HepG2 (cell line): ENCODE measurements at regions not wholly inside any gene's neighbourhood (a gene's known extent, or its start where the extent isn't known, plus 50 kb on each side); places are given as distances from the start of the nearest gene placed in this dataset.

Source experiments
- ATAC-seq: fragments of 200-7000 bp; cut with Tn5 transposase; 3 replicates; pipeline ENCODE4 v1.9.1; 2020; ENCODE audit warnings: mild to moderate bottlenecking, moderate library complexity
- BruUV-seq: library from RNA; stranded (reverse); fragments of 400-500 nt; replicated peaks from 2 replicates; lab custom pipeline; 2021; lab: Mats Ljungman, UMichigan
- CTCF ChIA-PET: fragments of 300-600 bp; formaldehyde crosslinking; extraction: SDS; loops from one replicate; lab custom pipeline; 2021; ENCODE audit warnings: low total read pairs, inconsistent platforms, low intra/inter-chr PET ratio; lab: Yijun Ruan, JAX
- POLR2A ChIA-PET: fragments of 350-600 bp; sonication (Branson Sonifier 250); formaldehyde crosslinking; loops from one replicate; lab custom pipeline; 2020; ENCODE audit warnings: antibody characterized with exemption, inconsistent platforms; lab: Yijun Ruan, JAX
- DNase-seq: peaks from one replicate; pipeline ENCODE4 v3.0.0-alpha.2; 2015; ENCODE audit warnings: low spot score
- FAIRE-seq: peaks from 3 replicates; lab custom pipeline; 2011; peaks lifted over from hg19 to GRCh38; lab: Jason Lieb, UNC
- H2AFZ ChIP-seq: one replicate; pipeline ENCODE4 v1.6.1; 2011; ENCODE audit warnings: low read length, inconsistent platforms
- H3K27ac ChIP-seq: fragments of 300-600 bp; 3 replicates; pipeline ENCODE4 v1.8.0; 2011; ENCODE audit warnings: mixed run types, mild to moderate bottlenecking, mixed read lengths, low read length, inconsistent platforms; ENCODE audit not compliant: insufficient read depth; ENCODE audit errors: extremely low read length
- H3K27me3 ChIP-seq, 2 experiments: fragments of 200-600 bp in 1 of 2; 2 replicates in 1 of 2; 3 replicates in 1 of 2; pipeline versions ENCODE4 v1.6.0 to v1.8.0; 2011; ENCODE audit warnings: low read length in 2 of 2, mild to moderate bottlenecking in 2 of 2, moderate library complexity in 2 of 2, inconsistent platforms in 1 of 2; ENCODE audit not compliant: insufficient read depth in 2 of 2, control insufficient read depth in 1 of 2
- H3K36me3 ChIP-seq, 2 experiments: fragments of 200-600 bp in 1 of 2; replicated peaks in 1 of 2; 2 replicates in 1 of 2; 3 replicates in 1 of 2; pipeline versions ENCODE4 v1.5.1 to v1.8.0; 2011; ENCODE audit warnings: low read length in 2 of 2, inconsistent platforms in 1 of 2; ENCODE audit not compliant: insufficient read depth in 2 of 2, control insufficient read depth in 1 of 2
- H3K4me1 ChIP-seq: 2 replicates; pipeline ENCODE4 v1.5.1; 2012; ENCODE audit warnings: low read length, inconsistent platforms; ENCODE audit not compliant: insufficient read depth
- H3K4me2 ChIP-seq: 2 replicates; pipeline ENCODE4 v1.6.0; 2011; ENCODE audit warnings: low read depth, low read length, inconsistent platforms
- H3K4me3 ChIP-seq, 3 experiments: fragments of 200-600 bp in 1 of 3; sonication (generic), shearing (Covaris generic) in 1 of 3; replicated peaks in 1 of 3; 2 replicates each; pipeline ENCODE4 v1.5.1; 2011 to 2016; ENCODE audit warnings: low read length in 3 of 3, inconsistent platforms in 2 of 3, low read depth in 2 of 3, mild to moderate bottlenecking in 2 of 3, control low read depth in 1 of 3, mixed read lengths in 1 of 3; ENCODE audit not compliant: insufficient read depth in 1 of 3
- H3K79me2 ChIP-seq: one replicate; pipeline ENCODE4 v1.6.1; 2011; ENCODE audit warnings: low read length, inconsistent platforms; ENCODE audit not compliant: insufficient read depth
- H3K9ac ChIP-seq: 2 replicates; pipeline ENCODE4 v1.6.0; 2011; ENCODE audit warnings: mild to moderate bottlenecking, low read depth, low read length, inconsistent platforms; ENCODE audit not compliant: insufficient read depth
- H3K9me3 ChIP-seq: 2 replicates; pipeline ENCODE4 v1.5.1; 2012; ENCODE audit warnings: mild to moderate bottlenecking, low read length
- H4K20me1 ChIP-seq: 2 replicates; pipeline ENCODE4 v1.6.0; 2011; ENCODE audit warnings: inconsistent platforms, mild to moderate bottlenecking, low read length, moderate library complexity; ENCODE audit not compliant: insufficient read depth
- AGO1 ChIP-seq: fragments of 200-400 bp; formaldehyde crosslinking; IDR thresholded peaks from 2 replicates; pipeline ENCODE4 v1.6.1; 2017; ENCODE audit warnings: mild to moderate bottlenecking, low read depth, low read length, moderate library complexity; ENCODE audit not compliant: poor library complexity, severe bottlenecking
- ARID2 ChIP-seq: sonication (generic); formaldehyde crosslinking; IDR thresholded peaks from 2 replicates; pipeline ENCODE4 v1.8.1; 2022; ENCODE audit warnings: mild to moderate bottlenecking, missing genetic modification reagents, borderline replicate concordance
- WGBS: methylation state at CpG from one replicate; pipeline ENCODE4 v1.1.6; 2017; ENCODE audit warnings: low lambda C conversion rate; 5-methylcytosine and 5-hydroxymethylcytosine counted together
- in situ Hi-C: cut with HindIII; loops from 2 replicates; pipeline ENCODE4 v1.10.0; 2017; ENCODE audit warnings: low pct_unique_long_range_greater_than_20kb; ENCODE audit not compliant: extremely low pct_ligation_motif_present
- intact Hi-C: fragments of 100-400 bp; cut with micrococcal nuclease; formaldehyde crosslinking; loops from one replicate; pipeline ENCODE4 v1.10.0; 2022; ENCODE audit not compliant: unreplicated experiment
- TF ChIP-seq, protein P1 (sequence below): sonication (generic); formaldehyde crosslinking; IDR thresholded peaks from 2 replicates; pipeline ENCODE4 v1.5.0; 2020; ENCODE audit warnings: mild to moderate bottlenecking, missing genetic modification reagents, borderline replicate concordance
- TF ChIP-seq, protein P2 (sequence below): IDR thresholded peaks from 2 replicates; pipeline ENCODE4 v1.6.1; 2016; ENCODE audit warnings: mild to moderate bottlenecking
- TF ChIP-seq, protein P3 (sequence below): sonication (generic); formaldehyde crosslinking; IDR thresholded peaks from 2 replicates; pipeline ENCODE4 v1.4.0; 2020; ENCODE audit warnings: low read depth, mild to moderate bottlenecking, missing genetic modification reagents
- TF ChIP-seq, protein P4 (sequence below): IDR thresholded peaks from 2 replicates; pipeline ENCODE4 v1.4.0; 2020; ENCODE audit warnings: mild to moderate bottlenecking, missing genetic modification reagents
- TF ChIP-seq, protein P5 (sequence below): IDR thresholded peaks from 2 replicates; pipeline ENCODE4 v1.6.1; 2016

DNA sequence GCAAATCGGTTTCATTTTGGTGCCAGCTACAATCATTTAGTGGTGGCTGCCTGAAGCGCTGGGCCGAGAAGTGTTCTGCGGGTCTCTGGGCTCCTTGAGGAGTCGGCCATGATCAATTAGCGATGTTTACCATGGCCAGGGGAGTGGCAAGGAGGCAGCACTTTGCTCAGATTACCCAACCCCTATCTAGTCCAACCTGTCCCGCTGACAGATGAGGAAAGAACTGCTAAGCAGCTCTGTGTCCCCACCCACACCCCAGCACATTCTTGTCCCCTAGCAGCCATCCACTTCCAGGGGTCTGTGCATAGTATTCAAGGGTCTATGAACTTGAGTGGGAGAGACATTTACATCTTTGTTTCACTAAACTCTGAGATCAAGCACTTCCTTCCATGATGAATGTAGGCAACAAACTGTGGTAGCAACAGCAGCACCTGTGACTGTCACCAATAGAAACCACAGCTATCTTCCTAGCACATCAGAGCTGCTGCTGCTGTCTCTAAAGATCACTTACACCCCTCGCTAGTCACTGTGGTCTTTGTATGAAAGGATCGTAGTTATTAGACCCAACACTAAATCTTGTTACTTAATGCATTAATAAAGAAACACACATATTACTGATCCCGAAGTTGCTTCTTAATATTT is 331.6 kb downstream of the BCOR start:
- H3K36me3 ChIP-seq = no peaks in the 10 kb centered on the region
- H3K4me3 ChIP-seq = no peak overlapping the region
- FAIRE-seq = no peak
- H3K4me2 ChIP-seq = no peak overlapping the region
- H3K9ac ChIP-seq = no peak overlapping the region
- no peaks in the 10 kb centered on the region for H3K9me3 ChIP-seq
- no peaks in the 10 kb centered on the region for H4K20me1 ChIP-seq
- ChIA-PET CTCF (no interaction called here), POLR2A (no interaction called here)
- 60% methylated on average over 6 of the region's 10 CpGs for WGBS
- in situ Hi-C loops (no loop called here), intact Hi-C loops (no loop called here)
- no peak overlapping the region for H3K27ac ChIP-seq
- ATAC-seq = no peak
- no TSS peak for BruUV-seq
- no peaks in the 10 kb centered on the region for H3K4me1 ChIP-seq
- no peak for DNase-seq
- H3K79me2 ChIP-seq = no peaks in the 10 kb centered on the region
- H2AFZ ChIP-seq = no peak overlapping the region
- peaks cover 0 to 8% of the 10 kb centered on the region in 2 experiments; a peak in 3 of 5 replicates for H3K27me3 ChIP-seq
- TF ChIP-seq, protein P1, sequence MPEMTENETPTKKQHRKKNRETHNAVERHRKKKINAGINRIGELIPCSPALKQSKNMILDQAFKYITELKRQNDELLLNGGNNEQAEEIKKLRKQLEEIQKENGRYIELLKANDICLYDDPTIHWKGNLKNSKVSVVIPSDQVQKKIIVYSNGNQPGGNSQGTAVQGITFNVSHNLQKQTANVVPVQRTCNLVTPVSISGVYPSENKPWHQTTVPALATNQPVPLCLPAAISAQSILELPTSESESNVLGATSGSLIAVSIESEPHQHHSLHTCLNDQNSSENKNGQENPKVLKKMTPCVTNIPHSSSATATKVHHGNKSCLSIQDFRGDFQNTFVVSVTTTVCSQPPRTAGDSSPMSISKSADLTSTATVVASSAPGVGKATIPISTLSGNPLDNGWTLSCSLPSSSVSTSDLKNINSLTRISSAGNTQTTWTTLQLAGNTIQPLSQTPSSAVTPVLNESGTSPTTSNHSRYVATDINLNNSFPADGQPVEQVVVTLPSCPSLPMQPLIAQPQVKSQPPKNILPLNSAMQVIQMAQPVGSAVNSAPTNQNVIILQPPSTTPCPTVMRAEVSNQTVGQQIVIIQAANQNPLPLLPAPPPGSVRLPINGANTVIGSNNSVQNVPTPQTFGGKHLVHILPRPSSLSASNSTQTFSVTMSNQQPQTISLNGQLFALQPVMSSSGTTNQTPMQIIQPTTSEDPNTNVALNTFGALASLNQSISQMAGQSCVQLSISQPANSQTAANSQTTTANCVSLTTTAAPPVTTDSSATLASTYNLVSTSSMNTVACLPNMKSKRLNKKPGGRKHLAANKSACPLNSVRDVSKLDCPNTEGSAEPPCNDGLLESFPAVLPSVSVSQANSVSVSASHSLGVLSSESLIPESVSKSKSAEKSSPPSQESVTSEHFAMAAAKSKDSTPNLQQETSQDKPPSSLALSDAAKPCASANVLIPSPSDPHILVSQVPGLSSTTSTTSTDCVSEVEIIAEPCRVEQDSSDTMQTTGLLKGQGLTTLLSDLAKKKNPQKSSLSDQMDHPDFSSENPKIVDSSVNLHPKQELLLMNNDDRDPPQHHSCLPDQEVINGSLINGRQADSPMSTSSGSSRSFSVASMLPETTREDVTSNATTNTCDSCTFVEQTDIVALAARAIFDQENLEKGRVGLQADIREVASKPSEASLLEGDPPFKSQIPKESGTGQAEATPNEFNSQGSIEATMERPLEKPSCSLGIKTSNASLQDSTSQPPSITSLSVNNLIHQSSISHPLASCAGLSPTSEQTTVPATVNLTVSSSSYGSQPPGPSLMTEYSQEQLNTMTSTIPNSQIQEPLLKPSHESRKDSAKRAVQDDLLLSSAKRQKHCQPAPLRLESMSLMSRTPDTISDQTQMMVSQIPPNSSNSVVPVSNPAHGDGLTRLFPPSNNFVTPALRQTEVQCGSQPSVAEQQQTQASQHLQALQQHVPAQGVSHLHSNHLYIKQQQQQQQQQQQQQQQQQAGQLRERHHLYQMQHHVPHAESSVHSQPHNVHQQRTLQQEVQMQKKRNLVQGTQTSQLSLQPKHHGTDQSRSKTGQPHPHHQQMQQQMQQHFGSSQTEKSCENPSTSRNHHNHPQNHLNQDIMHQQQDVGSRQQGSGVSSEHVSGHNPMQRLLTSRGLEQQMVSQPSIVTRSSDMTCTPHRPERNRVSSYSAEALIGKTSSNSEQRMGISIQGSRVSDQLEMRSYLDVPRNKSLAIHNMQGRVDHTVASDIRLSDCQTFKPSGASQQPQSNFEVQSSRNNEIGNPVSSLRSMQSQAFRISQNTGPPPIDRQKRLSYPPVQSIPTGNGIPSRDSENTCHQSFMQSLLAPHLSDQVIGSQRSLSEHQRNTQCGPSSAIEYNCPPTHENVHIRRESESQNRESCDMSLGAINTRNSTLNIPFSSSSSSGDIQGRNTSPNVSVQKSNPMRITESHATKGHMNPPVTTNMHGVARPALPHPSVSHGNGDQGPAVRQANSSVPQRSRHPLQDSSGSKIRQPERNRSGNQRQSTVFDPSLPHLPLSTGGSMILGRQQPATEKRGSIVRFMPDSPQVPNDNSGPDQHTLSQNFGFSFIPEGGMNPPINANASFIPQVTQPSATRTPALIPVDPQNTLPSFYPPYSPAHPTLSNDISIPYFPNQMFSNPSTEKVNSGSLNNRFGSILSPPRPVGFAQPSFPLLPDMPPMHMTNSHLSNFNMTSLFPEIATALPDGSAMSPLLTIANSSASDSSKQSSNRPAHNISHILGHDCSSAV (CRISPR knock-in tag) = no peak
- TF ChIP-seq, protein P2, sequence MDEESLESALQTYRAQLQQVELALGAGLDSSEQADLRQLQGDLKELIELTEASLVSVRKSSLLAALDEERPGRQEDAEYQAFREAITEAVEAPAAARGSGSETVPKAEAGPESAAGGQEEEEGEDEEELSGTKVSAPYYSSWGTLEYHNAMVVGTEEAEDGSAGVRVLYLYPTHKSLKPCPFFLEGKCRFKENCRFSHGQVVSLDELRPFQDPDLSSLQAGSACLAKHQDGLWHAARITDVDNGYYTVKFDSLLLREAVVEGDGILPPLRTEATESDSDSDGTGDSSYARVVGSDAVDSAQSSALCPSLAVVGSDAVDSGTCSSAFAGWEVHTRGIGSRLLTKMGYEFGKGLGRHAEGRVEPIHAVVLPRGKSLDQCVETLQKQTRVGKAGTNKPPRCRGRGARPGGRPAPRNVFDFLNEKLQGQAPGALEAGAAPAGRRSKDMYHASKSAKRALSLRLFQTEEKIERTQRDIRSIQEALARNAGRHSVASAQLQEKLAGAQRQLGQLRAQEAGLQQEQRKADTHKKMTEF (CRISPR knock-in tag) = no peak
- TF ChIP-seq, protein P3, sequence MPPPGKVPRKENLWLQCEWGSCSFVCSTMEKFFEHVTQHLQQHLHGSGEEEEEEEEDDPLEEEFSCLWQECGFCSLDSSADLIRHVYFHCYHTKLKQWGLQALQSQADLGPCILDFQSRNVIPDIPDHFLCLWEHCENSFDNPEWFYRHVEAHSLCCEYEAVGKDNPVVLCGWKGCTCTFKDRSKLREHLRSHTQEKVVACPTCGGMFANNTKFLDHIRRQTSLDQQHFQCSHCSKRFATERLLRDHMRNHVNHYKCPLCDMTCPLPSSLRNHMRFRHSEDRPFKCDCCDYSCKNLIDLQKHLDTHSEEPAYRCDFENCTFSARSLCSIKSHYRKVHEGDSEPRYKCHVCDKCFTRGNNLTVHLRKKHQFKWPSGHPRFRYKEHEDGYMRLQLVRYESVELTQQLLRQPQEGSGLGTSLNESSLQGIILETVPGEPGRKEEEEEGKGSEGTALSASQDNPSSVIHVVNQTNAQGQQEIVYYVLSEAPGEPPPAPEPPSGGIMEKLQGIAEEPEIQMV = no peak
- TF ChIP-seq, protein P4, sequence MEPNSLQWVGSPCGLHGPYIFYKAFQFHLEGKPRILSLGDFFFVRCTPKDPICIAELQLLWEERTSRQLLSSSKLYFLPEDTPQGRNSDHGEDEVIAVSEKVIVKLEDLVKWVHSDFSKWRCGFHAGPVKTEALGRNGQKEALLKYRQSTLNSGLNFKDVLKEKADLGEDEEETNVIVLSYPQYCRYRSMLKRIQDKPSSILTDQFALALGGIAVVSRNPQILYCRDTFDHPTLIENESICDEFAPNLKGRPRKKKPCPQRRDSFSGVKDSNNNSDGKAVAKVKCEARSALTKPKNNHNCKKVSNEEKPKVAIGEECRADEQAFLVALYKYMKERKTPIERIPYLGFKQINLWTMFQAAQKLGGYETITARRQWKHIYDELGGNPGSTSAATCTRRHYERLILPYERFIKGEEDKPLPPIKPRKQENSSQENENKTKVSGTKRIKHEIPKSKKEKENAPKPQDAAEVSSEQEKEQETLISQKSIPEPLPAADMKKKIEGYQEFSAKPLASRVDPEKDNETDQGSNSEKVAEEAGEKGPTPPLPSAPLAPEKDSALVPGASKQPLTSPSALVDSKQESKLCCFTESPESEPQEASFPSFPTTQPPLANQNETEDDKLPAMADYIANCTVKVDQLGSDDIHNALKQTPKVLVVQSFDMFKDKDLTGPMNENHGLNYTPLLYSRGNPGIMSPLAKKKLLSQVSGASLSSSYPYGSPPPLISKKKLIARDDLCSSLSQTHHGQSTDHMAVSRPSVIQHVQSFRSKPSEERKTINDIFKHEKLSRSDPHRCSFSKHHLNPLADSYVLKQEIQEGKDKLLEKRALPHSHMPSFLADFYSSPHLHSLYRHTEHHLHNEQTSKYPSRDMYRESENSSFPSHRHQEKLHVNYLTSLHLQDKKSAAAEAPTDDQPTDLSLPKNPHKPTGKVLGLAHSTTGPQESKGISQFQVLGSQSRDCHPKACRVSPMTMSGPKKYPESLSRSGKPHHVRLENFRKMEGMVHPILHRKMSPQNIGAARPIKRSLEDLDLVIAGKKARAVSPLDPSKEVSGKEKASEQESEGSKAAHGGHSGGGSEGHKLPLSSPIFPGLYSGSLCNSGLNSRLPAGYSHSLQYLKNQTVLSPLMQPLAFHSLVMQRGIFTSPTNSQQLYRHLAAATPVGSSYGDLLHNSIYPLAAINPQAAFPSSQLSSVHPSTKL (CRISPR knock-in tag) = no peak
- no peak for TF ChIP-seq AGO1
- TF ChIP-seq, protein P5, sequence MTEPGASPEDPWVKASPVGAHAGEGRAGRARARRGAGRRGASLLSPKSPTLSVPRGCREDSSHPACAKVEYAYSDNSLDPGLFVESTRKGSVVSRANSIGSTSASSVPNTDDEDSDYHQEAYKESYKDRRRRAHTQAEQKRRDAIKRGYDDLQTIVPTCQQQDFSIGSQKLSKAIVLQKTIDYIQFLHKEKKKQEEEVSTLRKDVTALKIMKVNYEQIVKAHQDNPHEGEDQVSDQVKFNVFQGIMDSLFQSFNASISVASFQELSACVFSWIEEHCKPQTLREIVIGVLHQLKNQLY = no peak
- no peak for TF ChIP-seq ARID2 (CRISPR knock-in tag)
